Upper lobe of left lung (tissue), 6 donors: ENCODE measurements at regions not wholly inside any gene's neighbourhood (a gene's known extent, or its start where the extent isn't known, plus 50 kb on each side); places are given as distances from the start of the nearest gene placed in this dataset.

ENCODE experiments used
- ATAC-seq, 2 donors: fragments of 200-7000 bp; cut with Tn5 transposase; one replicate each; pipeline ENCODE4 v1.9.1; 2022; ENCODE audit warnings: mild to moderate bottlenecking in 2 of 2, moderate library complexity in 2 of 2; ENCODE audit not compliant: low FRiP score in 2 of 2
- DNase-seq, 2 donors: peaks; one replicate each; pipeline ENCODE4 v3.0.0-alpha.2; 2019 to 2020
- H3K27ac ChIP-seq, 4 donors: fragments of 200-600 bp; sonication (generic); one replicate each; pipeline ENCODE4 v1.5.1; 2016 to 2019
- H3K27me3 ChIP-seq, 4 donors: fragments of 200-600 bp; sonication (generic); one replicate each; pipeline ENCODE4 v1.5.1; 2017 to 2019
- H3K36me3 ChIP-seq, 4 donors: fragments of 200-600 bp; sonication (generic); one replicate each; pipeline ENCODE4 v1.5.1; 2016 to 2019
- H3K4me1 ChIP-seq, 4 donors: fragments of 200-600 bp; sonication (generic); one replicate each; pipeline ENCODE4 v1.5.1; 2018 to 2019
- H3K4me3 ChIP-seq, 4 donors: fragments of 200-600 bp; sonication (generic); one replicate each; pipeline ENCODE4 v1.5.1; 2017 to 2019; ENCODE audit warnings: mild to moderate bottlenecking in 2 of 4, moderate library complexity in 1 of 4
- H3K9me3 ChIP-seq, 4 donors: fragments of 200-600 bp; sonication (generic); one replicate each; pipeline ENCODE4 v1.5.1; 2018 to 2019
- EP300 ChIP-seq, 4 donors: sonication (generic); formaldehyde crosslinking; IDR thresholded peaks; one replicate each; pipeline ENCODE4 v1.5.1; 2017; ENCODE audit warnings: antibody characterized with exemption in 4 of 4, control low read depth in 2 of 4
- POLR2A ChIP-seq, 4 donors: fragments of 450-650 bp; IDR thresholded peaks; one replicate each; pipeline ENCODE4 v1.5.1; 2016 to 2017; ENCODE audit warnings: antibody characterized with exemption in 4 of 4, mild to moderate bottlenecking in 2 of 4
- POLR2AphosphoS5 ChIP-seq, 2 donors: sonication (generic); formaldehyde crosslinking; IDR thresholded peaks; one replicate each; pipeline ENCODE4 v1.5.1; 2017; ENCODE audit warnings: antibody characterized with exemption in 2 of 2
- whole genome bisulfite sequencing, 2 donors: methylation state at CpG; one replicate each; pipeline ENCODE4 v1.1.5; 2017 to 2018; 5-methylcytosine and 5-hydroxymethylcytosine counted together
- TF ChIP-seq, protein P1 (sequence below), 6 experiments: fragments of 450-650 bp in 4 of 6; fragments of 200-600 bp in 2 of 6; sonication (generic) in 2 of 6; IDR thresholded peaks; one replicate each; pipeline ENCODE4 v1.5.1; 2016 to 2019; ENCODE audit warnings: antibody characterized with exemption in 6 of 6
- donor health status: DM: no; HTN: no; CAD: no; lungs with moderate emphysema.
- donor health status: DM: no; HTN: yes; CAD: no; lungs with severe emphysema.

DNA sequence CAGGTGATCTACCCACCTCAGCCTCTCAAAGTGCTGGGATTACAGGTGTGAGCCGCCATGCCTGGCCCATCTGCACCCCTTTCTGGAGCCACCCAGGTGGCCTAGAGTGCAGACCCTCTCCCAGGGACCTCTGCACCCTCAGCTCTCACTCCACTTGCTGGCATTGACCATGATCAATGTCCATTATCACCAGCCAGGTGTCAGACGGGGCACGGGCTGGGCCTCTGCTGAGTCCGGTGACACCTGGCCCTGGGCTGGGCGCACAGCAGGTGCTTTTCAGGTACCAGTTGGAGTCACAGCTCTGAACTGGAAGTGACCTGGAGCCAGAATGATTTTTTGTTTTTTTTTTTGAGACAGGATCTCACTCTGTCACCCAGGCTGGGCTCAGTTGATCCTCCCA lies 91.8 kb upstream of the PMEPA1 start:
- Histone ChIP-seq H3K9me3 (no peaks in the 10 kb centered on the region), H3K27me3 (no peaks in the 10 kb centered on the region), H3K27ac (no peak overlapping the region), H3K36me3 (no peaks in the 10 kb centered on the region), H3K4me1 (no peaks in the 10 kb centered on the region), H3K4me3 (no peak overlapping the region)
- 71 to 96% methylated on average over 4 to 5 of the region's 5 CpGs for WGBS, 2 donors
- ATAC-seq (no peak), DNase-seq (no peak)
- no peak for TF ChIP-seq POLR2A (IDR thresholded peaks at IDR 0.05)
- TF ChIP-seq, protein P1, sequence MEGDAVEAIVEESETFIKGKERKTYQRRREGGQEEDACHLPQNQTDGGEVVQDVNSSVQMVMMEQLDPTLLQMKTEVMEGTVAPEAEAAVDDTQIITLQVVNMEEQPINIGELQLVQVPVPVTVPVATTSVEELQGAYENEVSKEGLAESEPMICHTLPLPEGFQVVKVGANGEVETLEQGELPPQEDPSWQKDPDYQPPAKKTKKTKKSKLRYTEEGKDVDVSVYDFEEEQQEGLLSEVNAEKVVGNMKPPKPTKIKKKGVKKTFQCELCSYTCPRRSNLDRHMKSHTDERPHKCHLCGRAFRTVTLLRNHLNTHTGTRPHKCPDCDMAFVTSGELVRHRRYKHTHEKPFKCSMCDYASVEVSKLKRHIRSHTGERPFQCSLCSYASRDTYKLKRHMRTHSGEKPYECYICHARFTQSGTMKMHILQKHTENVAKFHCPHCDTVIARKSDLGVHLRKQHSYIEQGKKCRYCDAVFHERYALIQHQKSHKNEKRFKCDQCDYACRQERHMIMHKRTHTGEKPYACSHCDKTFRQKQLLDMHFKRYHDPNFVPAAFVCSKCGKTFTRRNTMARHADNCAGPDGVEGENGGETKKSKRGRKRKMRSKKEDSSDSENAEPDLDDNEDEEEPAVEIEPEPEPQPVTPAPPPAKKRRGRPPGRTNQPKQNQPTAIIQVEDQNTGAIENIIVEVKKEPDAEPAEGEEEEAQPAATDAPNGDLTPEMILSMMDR (IDR thresholded peaks at IDR 0.05): no peak
- no peak for TF ChIP-seq POLR2AphosphoS5 (IDR thresholded peaks at IDR 0.05)
- no peak for TF ChIP-seq EP300 (IDR thresholded peaks at IDR 0.05)

DNA sequence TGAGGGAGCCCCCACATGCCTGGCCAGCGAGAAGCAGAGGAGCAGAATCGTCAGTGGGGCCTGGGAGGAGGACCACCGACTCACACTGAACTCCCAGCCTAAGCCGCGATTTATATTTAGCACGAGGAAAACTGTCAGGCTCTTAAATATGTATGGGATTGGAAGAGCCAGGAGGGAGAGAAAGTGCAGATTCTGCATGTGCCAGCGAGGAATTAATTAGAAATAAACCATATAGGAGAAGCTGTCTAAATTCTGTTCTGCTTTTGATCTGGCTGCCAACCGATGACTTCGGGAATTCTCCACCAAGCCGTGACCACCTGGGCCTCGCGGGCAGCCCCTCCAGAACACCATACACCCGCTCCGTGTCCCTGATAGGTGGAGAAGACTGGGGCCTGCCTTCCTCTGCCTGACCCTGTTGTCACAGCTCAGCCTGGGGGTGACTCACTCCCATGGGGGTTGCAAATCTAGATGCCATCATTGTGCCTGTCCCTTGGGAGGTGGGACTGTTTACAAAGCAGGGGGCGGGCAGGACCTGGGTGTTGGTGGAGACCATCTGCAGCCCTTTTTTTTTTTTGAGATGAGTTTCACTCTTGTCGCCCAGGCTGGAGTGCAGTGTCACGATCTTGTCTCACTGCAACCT lies 91.1 kb upstream of the PMEPA1 start:
- WGBS, 2 donors: 91 to 97% methylated on average over 15 to 17 of the region's 17 CpGs
- Histone ChIP-seq H3K9me3 (no peaks in the 10 kb centered on the region), H3K36me3 (no peaks in the 10 kb centered on the region), H3K27me3 (no peaks in the 10 kb centered on the region), H3K4me1 (no peaks in the 10 kb centered on the region), H3K27ac (no peak overlapping the region), H3K4me3 (no peak overlapping the region)
- no peak for DNase-seq
- no peak for TF ChIP-seq POLR2AphosphoS5 (IDR thresholded peaks at IDR 0.05)
- TF ChIP-seq POLR2A (IDR thresholded peaks at IDR 0.05): no peak
- no peak for TF ChIP-seq EP300 (IDR thresholded peaks at IDR 0.05)
- TF ChIP-seq, protein P1 (IDR thresholded peaks at IDR 0.05): no peak
- no peak for ATAC-seq

DNA sequence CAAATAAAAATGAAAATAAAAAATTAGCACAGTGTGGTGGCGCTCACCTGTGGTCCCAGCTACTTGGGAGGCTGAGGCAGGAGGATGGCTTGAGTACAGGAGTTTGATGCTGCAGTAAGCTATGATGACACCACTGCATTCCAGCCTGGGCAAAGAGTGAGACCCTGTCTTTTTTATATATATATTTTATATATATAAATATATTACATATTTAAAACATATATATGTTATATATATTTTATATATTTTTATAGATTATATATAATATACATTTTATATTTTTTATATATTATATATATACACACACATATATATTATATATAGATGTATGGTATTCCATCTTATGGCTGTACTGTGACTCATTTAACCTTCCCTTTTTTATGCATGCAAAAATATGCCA lies 87.6 kb upstream of the PMEPA1 start:
- Histone ChIP-seq H3K27ac (no peak overlapping the region), H3K27me3 (no peaks in the 10 kb centered on the region), H3K4me3 (no peak overlapping the region), H3K9me3 (no peaks in the 10 kb centered on the region), H3K4me1 (no peaks in the 10 kb centered on the region), H3K36me3 (no peaks in the 10 kb centered on the region)
- ATAC-seq (no peak), DNase-seq (no peak)
- TF ChIP-seq POLR2AphosphoS5 (IDR thresholded peaks at IDR 0.05): no peak
- no peak for TF ChIP-seq POLR2A (IDR thresholded peaks at IDR 0.05)
- no peak for TF ChIP-seq EP300 (IDR thresholded peaks at IDR 0.05)
- whole genome bisulfite sequencing, 2 donors: 96% methylated on average over 1 of the region's 1 CpG

DNA sequence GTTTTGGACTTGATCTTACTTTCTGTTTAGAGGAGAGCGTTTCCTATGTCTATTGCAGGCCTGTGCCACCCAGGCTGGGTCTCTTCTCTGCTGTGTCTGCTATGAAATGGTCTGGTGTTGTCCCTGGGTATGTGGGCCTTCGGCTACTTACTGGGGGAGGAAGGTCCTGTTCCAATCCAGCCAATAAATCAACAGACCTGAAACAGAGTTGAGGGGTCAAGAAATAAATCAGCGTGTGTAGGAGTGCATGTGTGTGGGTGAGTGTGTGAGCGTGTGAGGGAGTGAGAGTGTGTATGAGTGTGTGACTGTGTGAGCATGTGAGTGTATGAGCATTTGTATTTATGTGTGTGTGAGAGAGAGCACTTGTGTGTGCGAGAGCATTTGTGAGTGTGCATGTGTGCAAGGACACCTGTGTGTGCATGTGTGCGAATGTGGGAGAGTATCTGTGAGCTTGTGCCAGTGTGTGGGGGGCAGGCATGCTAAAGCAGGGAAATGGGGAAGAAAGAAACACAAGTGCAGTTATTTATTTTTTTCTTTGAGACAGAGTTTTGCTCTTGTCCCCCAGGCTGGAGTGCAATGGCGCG lies 86.3 kb upstream of the PMEPA1 start:
- Histone ChIP-seq H3K36me3 (no peaks in the 10 kb centered on the region), H3K4me1 (no peaks in the 10 kb centered on the region), H3K27ac (no peak overlapping the region), H3K9me3 (no peaks in the 10 kb centered on the region), H3K4me3 (no peak overlapping the region), H3K27me3 (no peaks in the 10 kb centered on the region)
- TF ChIP-seq, protein P1 (IDR thresholded peaks at IDR 0.05): no peak
- TF ChIP-seq POLR2A (IDR thresholded peaks at IDR 0.05) (no peak), EP300 (IDR thresholded peaks at IDR 0.05) (no peak), POLR2AphosphoS5 (IDR thresholded peaks at IDR 0.05) (no peak)
- 84 to 93% methylated on average over 8 of the region's 8 CpGs for WGBS, 2 donors
- DNase-seq: no peak
- no peak for ATAC-seq

DNA sequence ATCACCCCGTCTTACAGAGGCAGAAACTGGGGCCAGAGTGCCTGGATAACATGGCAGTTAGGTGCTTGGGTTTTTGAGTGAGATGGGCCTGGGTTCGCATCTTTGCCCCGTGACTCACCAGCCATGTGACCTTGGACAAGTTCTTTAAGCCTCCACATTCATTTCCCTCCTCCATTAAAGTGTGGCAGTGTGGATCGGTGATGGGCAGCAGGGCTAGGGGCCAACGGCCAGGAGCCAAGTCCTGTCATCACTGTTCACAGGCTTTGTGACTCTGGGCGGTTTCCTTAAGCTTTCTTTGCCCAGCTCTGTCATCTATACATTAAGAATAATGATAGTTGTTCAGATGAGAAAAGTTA lies 85.5 kb upstream of the PMEPA1 start:
- H3K27me3 ChIP-seq: no peaks in the 10 kb centered on the region
- DNase-seq (no peak), ATAC-seq (no peak)
- H3K27ac ChIP-seq: no peak overlapping the region
- H3K4me1 ChIP-seq: no peaks in the 10 kb centered on the region
- H3K9me3 ChIP-seq: no peaks in the 10 kb centered on the region
- TF ChIP-seq POLR2AphosphoS5 (IDR thresholded peaks at IDR 0.05) (no peak), EP300 (IDR thresholded peaks at IDR 0.05) (no peak), POLR2A (IDR thresholded peaks at IDR 0.05) (no peak)
- TF ChIP-seq, protein P1 (IDR thresholded peaks at IDR 0.05): no peak
- 83 to 84% methylated on average over 3 to 6 of the region's 6 CpGs for WGBS, 2 donors
- no peaks in the 10 kb centered on the region for H3K36me3 ChIP-seq
- H3K4me3 ChIP-seq: no peak overlapping the region
